ENCODE measurements at regions not wholly inside any gene's neighbourhood (a gene's known extent, or its start where the extent isn't known, plus 50 kb on each side); places are given as distances from the start of the nearest gene placed in this dataset.

- Histone ChIP-seq H3K27me3 (no peaks in the 10 kb centered on the region), H3K4me3 (no peak overlapping the region), H3K36me3 (no peaks in the 10 kb centered on the region), H3K27ac (no peak overlapping the region), H3K9me3 (peaks cover 0 to 16% of the 10 kb centered on the region in 2 donors), H3K4me1 (no peaks in the 10 kb centered on the region)
- TF ChIP-seq CTCF (IDR thresholded peaks at IDR 0.05) = no peak
- DNase-seq (ENCODE audit: low spot score) = no peak
Observed at GRCh38 chr1:3965693-3966092, 65.6 kb upstream of the C1orf174 start.

GRCh38 chr1:3968851-3969250 is 68.8 kb upstream of the C1orf174 start:
- no peak for DNase-seq (ENCODE audit: low spot score)
- peaks cover 0 to 16% of the 10 kb centered on the region in 2 donors for H3K9me3 ChIP-seq
- H3K4me3 ChIP-seq = no peak overlapping the region
- H3K27ac ChIP-seq = no peak overlapping the region
- no peaks in the 10 kb centered on the region for H3K27me3 ChIP-seq
- no peaks in the 10 kb centered on the region for H3K4me1 ChIP-seq
- no peak for TF ChIP-seq CTCF (IDR thresholded peaks at IDR 0.05)
- H3K36me3 ChIP-seq = no peaks in the 10 kb centered on the region

GRCh38 chr1:3971981-3972380 is 71.9 kb upstream of the C1orf174 start:
- no peak for TF ChIP-seq CTCF (IDR thresholded peaks at IDR 0.05)
- Histone ChIP-seq H3K9me3 (peaks cover 0 to 16% of the 10 kb centered on the region in 2 donors), H3K27ac (no peak overlapping the region), H3K27me3 (no peaks in the 10 kb centered on the region), H3K4me1 (no peaks in the 10 kb centered on the region), H3K36me3 (no peaks in the 10 kb centered on the region), H3K4me3 (no peak overlapping the region)
- DNase-seq (ENCODE audit: low spot score) = no peak

DNA sequence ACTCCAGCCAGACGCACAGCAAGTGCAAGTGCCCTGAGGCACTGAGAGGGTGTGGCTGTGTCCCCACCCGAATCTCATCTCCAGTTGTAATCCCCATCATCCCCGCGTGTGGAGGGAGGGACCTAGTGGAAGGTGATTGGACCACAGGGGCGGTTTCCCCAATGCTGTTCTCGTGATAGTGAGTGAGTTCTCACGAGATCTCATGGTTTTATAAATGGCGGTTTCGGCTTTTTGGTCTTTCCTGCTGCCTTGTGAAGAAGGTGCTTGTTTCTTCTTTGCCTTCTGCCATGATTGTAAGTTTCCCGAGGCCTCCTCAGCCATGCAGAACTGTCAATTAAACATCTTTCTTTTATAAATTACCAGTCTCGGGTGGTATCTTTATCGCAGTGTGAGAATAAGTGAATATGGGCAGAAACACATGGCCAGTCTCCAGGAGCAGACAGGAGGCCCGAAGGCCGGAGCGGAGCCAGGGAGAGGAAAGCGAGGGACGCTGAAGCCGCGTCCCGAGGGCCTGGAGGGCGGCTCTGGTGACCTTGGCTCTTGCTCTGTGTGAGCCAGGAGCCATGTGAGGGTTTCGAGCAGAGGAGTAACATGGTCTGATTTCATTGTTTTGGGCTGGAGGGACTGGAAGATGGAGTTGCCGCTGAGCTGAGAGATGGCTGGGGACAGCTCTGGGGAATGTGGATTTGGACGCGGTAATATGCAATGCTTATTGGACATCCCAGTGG is 76.0 kb upstream of the C1orf174 start:
- H3K27me3 ChIP-seq = no peaks in the 10 kb centered on the region
- no peak overlapping the region for H3K27ac ChIP-seq
- no peak for TF ChIP-seq CTCF (IDR thresholded peaks at IDR 0.05)
- DNase-seq (ENCODE audit: low spot score) = no peak
- H3K4me1 ChIP-seq = no peaks in the 10 kb centered on the region
- H3K4me3 ChIP-seq = no peak overlapping the region
- no peaks in the 10 kb centered on the region for H3K9me3 ChIP-seq
- no peaks in the 10 kb centered on the region for H3K36me3 ChIP-seq

DNA sequence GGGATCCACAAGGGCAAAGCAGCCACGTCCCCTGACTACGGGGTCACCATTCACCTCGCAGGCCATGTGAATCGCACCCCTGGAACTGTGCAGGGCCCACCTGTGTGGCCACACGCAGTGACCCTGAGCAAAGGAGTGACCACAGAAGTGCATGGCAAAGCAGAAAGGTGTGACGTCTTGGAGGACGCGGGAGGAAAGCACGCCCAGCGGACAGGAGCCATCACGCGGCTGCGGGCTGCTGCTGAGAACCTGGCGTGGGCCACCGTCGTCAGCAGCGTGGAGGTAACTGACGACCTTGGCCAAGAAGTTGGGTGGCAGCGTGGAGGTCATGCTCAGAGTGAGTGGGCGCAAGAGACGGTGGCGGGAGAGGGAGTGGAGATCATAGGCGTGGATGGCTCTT is 76.7 kb upstream of the C1orf174 start:
- no peak for TF ChIP-seq CTCF (IDR thresholded peaks at IDR 0.05)
- DNase-seq (ENCODE audit: low spot score) = no peak
- H3K27me3 ChIP-seq = no peaks in the 10 kb centered on the region
- no peaks in the 10 kb centered on the region for H3K9me3 ChIP-seq
- no peak overlapping the region for H3K27ac ChIP-seq
- no peaks in the 10 kb centered on the region for H3K36me3 ChIP-seq
- no peak overlapping the region for H3K4me3 ChIP-seq
- no peaks in the 10 kb centered on the region for H3K4me1 ChIP-seq
